Parathyroid adenoma (tissue), 2 donors: ENCODE measurements at regions not wholly inside any gene's neighbourhood (a gene's known extent, or its start where the extent isn't known, plus 50 kb on each side); places are given as distances from the start of the nearest gene placed in this dataset.

ENCODE experiments used
- H2AFZ ChIP-seq: fragments of 300-600 bp; sonication (generic); one replicate; pipeline ENCODE4 v1.7.0; 2017; ENCODE audit warnings: antibody characterized with exemption, mild to moderate bottlenecking
- H3K27ac ChIP-seq: fragments of 300-600 bp; sonication (generic); one replicate; pipeline ENCODE4 v1.7.0; 2017
- H3K27me3 ChIP-seq: fragments of 300-600 bp; sonication (generic); one replicate; pipeline ENCODE4 v1.7.0; 2017; ENCODE audit warnings: low read length; ENCODE audit not compliant: control insufficient read depth, insufficient read depth
- H3K36me3 ChIP-seq: fragments of 300-600 bp; sonication (generic); one replicate; pipeline ENCODE4 v1.7.0; 2017; ENCODE audit warnings: low read length; ENCODE audit not compliant: control insufficient read depth, insufficient read depth
- H3K4me1 ChIP-seq: fragments of 300-600 bp; sonication (generic); one replicate; pipeline ENCODE4 v1.7.0; 2017; ENCODE audit warnings: control low read depth
- H3K4me2 ChIP-seq: fragments of 300-600 bp; sonication (generic); one replicate; pipeline ENCODE4 v1.7.0; 2017; ENCODE audit warnings: low read length
- H3K4me3 ChIP-seq: fragments of 300-600 bp; sonication (generic); one replicate; pipeline ENCODE4 v1.7.0; 2017; ENCODE audit warnings: low read depth, low read length
- H3K79me2 ChIP-seq: fragments of 300-600 bp; sonication (generic); one replicate; pipeline ENCODE4 v1.7.0; 2017; ENCODE audit warnings: control low read depth
- H3K9ac ChIP-seq: fragments of 300-600 bp; sonication (generic); one replicate; pipeline ENCODE4 v1.7.0; 2017; ENCODE audit warnings: mild to moderate bottlenecking
- H3K9me3 ChIP-seq: fragments of 300-600 bp; sonication (generic); one replicate; pipeline ENCODE4 v1.7.0; 2017; ENCODE audit warnings: low read length; ENCODE audit not compliant: control insufficient read depth
- CTCF ChIP-seq: fragments of 300-600 bp; sonication (generic); IDR thresholded peaks from one replicate; pipeline ENCODE4 v1.7.0; 2017; ENCODE audit warnings: antibody characterized with exemption, mild to moderate bottlenecking
- donor health status: primary hyperparathyroidism.

- Histone ChIP-seq H3K27ac (no peak overlapping the region), H2AFZ (no peak overlapping the region), H3K36me3 (no peaks in the 10 kb centered on the region), H3K4me1 (peaks cover 22% of the 10 kb centered on the region), H3K79me2 (peaks cover 63% of the 10 kb centered on the region), H3K9me3 (no peaks in the 10 kb centered on the region), H3K4me2 (no peak overlapping the region), H3K27me3 (no peaks in the 10 kb centered on the region), H3K9ac (no peak overlapping the region), H3K4me3 (no peak overlapping the region)
- TF ChIP-seq CTCF: no peak
These were observed 54.8 kb downstream of the UTRN start for GRCh38 chr6:144339859-144340452.

GRCh38 chr6:144340541-144341371, 55.6 kb downstream of the UTRN start:
- no peak overlapping the region for H3K27ac ChIP-seq
- H3K79me2 ChIP-seq: peaks cover 63% of the 10 kb centered on the region
- no peak overlapping the region for H3K9ac ChIP-seq
- no peaks in the 10 kb centered on the region for H3K36me3 ChIP-seq
- TF ChIP-seq CTCF: no peak
- H3K27me3 ChIP-seq: no peaks in the 10 kb centered on the region
- H3K4me1 ChIP-seq: peaks cover 21% of the 10 kb centered on the region
- H3K4me2 ChIP-seq: no peak overlapping the region
- no peaks in the 10 kb centered on the region for H3K9me3 ChIP-seq
- H2AFZ ChIP-seq: no peak overlapping the region
- no peak overlapping the region for H3K4me3 ChIP-seq

GRCh38 chr6:144341831-144342527, 56.8 kb downstream of the UTRN start:
- H3K27ac ChIP-seq: no peak overlapping the region
- H3K27me3 ChIP-seq: no peaks in the 10 kb centered on the region
- H3K4me1 ChIP-seq: peaks cover 15% of the 10 kb centered on the region
- no peak for TF ChIP-seq CTCF
- no peaks in the 10 kb centered on the region for H3K36me3 ChIP-seq
- H3K4me3 ChIP-seq: no peak overlapping the region
- H3K9me3 ChIP-seq: no peaks in the 10 kb centered on the region
- peaks cover 59% of the 10 kb centered on the region for H3K79me2 ChIP-seq
- H3K9ac ChIP-seq: no peak overlapping the region
- H3K4me2 ChIP-seq: no peak overlapping the region
- H2AFZ ChIP-seq: no peak overlapping the region

GRCh38 chr6:144343701-144344428, 58.7 kb downstream of the UTRN start:
- peaks cover 44% of the 10 kb centered on the region for H3K79me2 ChIP-seq
- H2AFZ ChIP-seq: no peak overlapping the region
- no peak overlapping the region for H3K4me2 ChIP-seq
- peak overlapping the region; percentile 17 for H3K27ac ChIP-seq
- H3K4me3 ChIP-seq: no peak overlapping the region
- H3K4me1 ChIP-seq: peaks cover 7% of the 10 kb centered on the region
- H3K27me3 ChIP-seq: no peaks in the 10 kb centered on the region
- no peaks in the 10 kb centered on the region for H3K9me3 ChIP-seq
- TF ChIP-seq CTCF: no peak
- no peak overlapping the region for H3K9ac ChIP-seq
- H3K36me3 ChIP-seq: no peaks in the 10 kb centered on the region
